Gastroesophageal sphincter (tissue), 4 donors: ENCODE measurements at regions not wholly inside any gene's neighbourhood (a gene's known extent, or its start where the extent isn't known, plus 50 kb on each side); places are given as distances from the start of the nearest gene placed in this dataset.

ENCODE experiments used
- ATAC-seq: fragments of 150-250 bp; one replicate; pipeline ENCODE4 v1.9.1; 2016; ENCODE audit warnings: mild to moderate bottlenecking, moderate library complexity
- H3K27ac ChIP-seq, 4 donors: fragments of 200-600 bp; sonication (generic) in 3 of 4; 1 replicate in 3 of 4; 2 replicates in 1 of 4; pipeline ENCODE4 v1.5.1; 2016 to 2019
- H3K27me3 ChIP-seq: fragments of 200-600 bp; sonication (generic); one replicate; pipeline ENCODE4 v1.5.1; 2019
- H3K36me3 ChIP-seq, 2 donors: fragments of 200-600 bp; sonication (generic); one replicate each; pipeline ENCODE4 v1.5.1; 2019; ENCODE audit warnings: control low read depth in 1 of 2
- H3K4me1 ChIP-seq, 3 donors: fragments of 200-600 bp; sonication (generic); 1 replicate in 2 of 3; 2 replicates in 1 of 3; pipeline ENCODE4 v1.5.1; 2016 to 2019; ENCODE audit warnings: control low read depth in 2 of 3
- H3K4me3 ChIP-seq, 2 donors: fragments of 200-600 bp; sonication (generic); one replicate each; pipeline ENCODE4 v1.5.1; 2019; ENCODE audit warnings: mild to moderate bottlenecking in 1 of 2, moderate library complexity in 1 of 2
- H3K9me3 ChIP-seq, 3 donors: fragments of 200-600 bp; sonication (generic); one replicate each; pipeline ENCODE4 v1.5.1; 2017 to 2019; ENCODE audit warnings: control low read depth in 2 of 3
- CTCF ChIP-seq, 4 experiments: fragments of 200-600 bp in 2 of 4; fragments of 450-650 bp in 2 of 4; sonication (generic) in 1 of 4; IDR thresholded peaks; one replicate each; pipeline ENCODE4 v1.5.1; 2017 to 2019; ENCODE audit warnings: antibody characterized with exemption in 4 of 4, mild to moderate bottlenecking in 2 of 4, moderate library complexity in 2 of 4
- EP300 ChIP-seq: sonication (generic); formaldehyde crosslinking; IDR thresholded peaks from one replicate; pipeline ENCODE4 v1.6.1; 2017; ENCODE audit warnings: antibody characterized with exemption, mild to moderate bottlenecking
- POLR2A ChIP-seq, 2 donors: fragments of 450-650 bp; IDR thresholded peaks; one replicate each; pipeline ENCODE4 v1.6.1; 2017; ENCODE audit warnings: antibody characterized with exemption in 2 of 2, mild to moderate bottlenecking in 2 of 2, moderate library complexity in 1 of 2
- POLR2AphosphoS5 ChIP-seq: sonication (generic); formaldehyde crosslinking; IDR thresholded peaks from one replicate; pipeline ENCODE4 v1.6.1; 2017; ENCODE audit warnings: antibody characterized with exemption
- WGBS, 2 donors: methylation state at CpG; one replicate each; pipeline ENCODE4 v1.1.5; 2018; ENCODE audit warnings: low coverage in 1 of 2; 5-methylcytosine and 5-hydroxymethylcytosine counted together

DNA sequence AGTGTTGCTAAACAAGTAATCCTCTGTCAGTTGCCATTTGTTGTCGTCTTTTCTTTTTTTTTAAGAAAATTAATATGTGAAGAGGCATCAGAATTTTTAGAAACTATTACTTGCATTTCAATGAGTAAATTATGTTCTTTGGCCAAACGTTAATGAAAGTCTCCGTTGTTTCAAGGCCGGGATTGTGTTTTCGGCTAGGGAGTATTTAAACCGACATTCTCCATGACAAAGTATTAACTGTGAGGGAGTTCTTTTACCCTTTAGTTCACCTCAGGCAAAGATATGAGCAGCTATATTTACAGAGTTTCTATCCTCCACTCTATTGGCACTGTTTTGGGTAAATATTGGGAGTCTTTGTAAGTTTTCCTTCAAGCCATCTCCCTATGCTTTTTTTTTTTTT lies 668.9 kb downstream of the METTL15 start:
- Histone ChIP-seq H3K27me3 (no peaks in the 10 kb centered on the region), H3K27ac (no peak overlapping the region), H3K36me3 (no peaks in the 10 kb centered on the region), H3K4me3 (no peak overlapping the region), H3K4me1 (no peaks in the 10 kb centered on the region), H3K9me3 (peaks cover 0 to 40% (median 0%) of the 10 kb centered on the region in 3 donors)
- TF ChIP-seq POLR2A (IDR thresholded peaks at IDR 0.05) (no peak), POLR2AphosphoS5 (no peak), EP300 (no peak), CTCF (IDR thresholded peaks at IDR 0.05) (no peak)
- ATAC-seq: no peak
- WGBS, 2 donors: 88 to 91% methylated on average over 6 of the region's 6 CpGs

GRCh38 chr11:28773606-28774005 lies 665.4 kb downstream of the METTL15 start:
- Histone ChIP-seq H3K27me3 (no peaks in the 10 kb centered on the region), H3K4me1 (no peaks in the 10 kb centered on the region), H3K27ac (no peak overlapping the region), H3K4me3 (no peak overlapping the region), H3K9me3 (peaks cover 0 to 23% (median 0%) of the 10 kb centered on the region in 3 donors), H3K36me3 (no peaks in the 10 kb centered on the region)
- no peak for ATAC-seq
- WGBS, 2 donors: no CpG with 5 or more reads among the region's 1 CpG
- no peak for TF ChIP-seq CTCF (IDR thresholded peaks at IDR 0.05)
- no peak for TF ChIP-seq POLR2A (IDR thresholded peaks at IDR 0.05)
- TF ChIP-seq EP300: no peak
- no peak for TF ChIP-seq POLR2AphosphoS5

DNA sequence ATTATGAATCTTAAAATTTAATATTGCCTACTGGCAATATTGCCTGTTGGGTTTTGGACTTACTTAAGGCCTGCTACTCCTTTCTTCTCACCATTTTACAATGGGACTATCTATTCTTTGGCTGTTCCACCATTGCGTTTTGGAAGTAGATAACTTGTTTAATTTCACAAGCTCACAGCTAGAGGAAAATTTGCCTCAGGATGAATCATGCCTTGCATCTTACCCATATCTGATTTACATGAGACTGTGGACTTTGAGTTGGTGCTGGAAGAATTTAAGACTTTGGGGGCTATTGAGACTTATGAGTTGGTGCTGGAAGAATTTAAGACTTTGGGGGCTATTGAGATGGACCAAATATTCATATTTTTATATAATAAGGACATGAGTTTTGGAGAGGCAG lies 662.6 kb downstream of the METTL15 start:
- no peak overlapping the region for H3K27ac ChIP-seq
- ATAC-seq: no peak

DNA sequence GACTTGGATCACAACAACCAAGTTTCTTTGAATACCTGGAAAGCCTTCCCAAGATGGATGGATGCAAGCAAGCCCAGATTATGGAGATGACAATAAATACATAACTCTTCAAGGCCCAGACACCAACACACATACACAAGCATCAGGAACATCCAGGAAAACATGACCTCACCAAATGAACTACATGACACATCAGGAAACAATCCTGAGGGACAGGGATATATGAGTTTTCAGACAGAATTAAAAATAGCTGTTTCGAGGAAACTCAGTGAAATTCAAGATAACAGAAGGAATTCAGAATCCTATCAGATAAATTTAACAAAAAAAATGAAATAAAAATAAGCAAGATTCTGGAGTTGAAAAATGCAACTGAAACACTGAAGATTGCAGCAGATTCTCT lies 659.4 kb downstream of the METTL15 start:
- WGBS, 2 donors: 25 to 43% methylated on average over 1 of the region's 1 CpG
- ATAC-seq: no peak
- no peaks in the 10 kb centered on the region for H3K4me1 ChIP-seq
- H3K27me3 ChIP-seq: no peaks in the 10 kb centered on the region
- H3K9me3 ChIP-seq: peaks cover 0 to 11% (median 0%) of the 10 kb centered on the region in 3 donors
- H3K27ac ChIP-seq: no peak overlapping the region
- no peaks in the 10 kb centered on the region for H3K36me3 ChIP-seq
- no peak overlapping the region for H3K4me3 ChIP-seq
- TF ChIP-seq POLR2AphosphoS5 (no peak), EP300 (no peak), POLR2A (IDR thresholded peaks at IDR 0.05) (no peak), CTCF (IDR thresholded peaks at IDR 0.05) (no peak)

More for the DNA sequence above, 662.6 kb downstream of the METTL15 start:
- 100% methylated on average over 1 of the region's 1 CpG for WGBS, 2 donors
- Histone ChIP-seq H3K9me3 (peaks cover 0 to 23% (median 0%) of the 10 kb centered on the region in 3 donors), H3K36me3 (no peaks in the 10 kb centered on the region), H3K4me1 (no peaks in the 10 kb centered on the region), H3K27me3 (no peaks in the 10 kb centered on the region), H3K4me3 (no peak overlapping the region)
- TF ChIP-seq POLR2A (IDR thresholded peaks at IDR 0.05) (no peak), EP300 (no peak), POLR2AphosphoS5 (no peak), CTCF (IDR thresholded peaks at IDR 0.05) (no peak)

GRCh38 chr11:28763876-28764275 lies 655.7 kb downstream of the METTL15 start:
- H3K36me3 ChIP-seq: no peaks in the 10 kb centered on the region
- ATAC-seq: no peak
- H3K4me3 ChIP-seq: no peak overlapping the region
- TF ChIP-seq CTCF (IDR thresholded peaks at IDR 0.05): no peak
- no peak for TF ChIP-seq POLR2AphosphoS5
- TF ChIP-seq POLR2A (IDR thresholded peaks at IDR 0.05): no peak
- TF ChIP-seq EP300: no peak
- H3K27ac ChIP-seq: no peak overlapping the region
- WGBS, 2 donors: 56 to 92% methylated on average over 1 of the region's 1 CpG
- H3K9me3 ChIP-seq: no peaks in the 10 kb centered on the region
- H3K27me3 ChIP-seq: no peaks in the 10 kb centered on the region
- no peaks in the 10 kb centered on the region for H3K4me1 ChIP-seq
